MM.1S (cell line): ENCODE measurements at regions not wholly inside any gene's neighbourhood (a gene's known extent, or its start where the extent isn't known, plus 50 kb on each side); places are given as distances from the start of the nearest gene placed in this dataset.
"Not testable (repeated sequence)": the region's sequence is repeated elsewhere in the genome, so short reads cannot be mapped to it uniquely, and the experiment has no call there.

Source experiments
- EZH2phosphoT487 ChIP-seq: fragments of 300-600 bp; sonication (generic); IDR thresholded peaks from 2 replicates; pipeline ENCODE4 v1.6.1; 2018; ENCODE audit warnings: antibody characterized with exemption, low read length
- TF ChIP-seq, protein P1 (sequence below): fragments of 300-600 bp; sonication (generic); IDR thresholded peaks from 2 replicates; pipeline ENCODE4 v1.5.1; 2016; ENCODE audit warnings: antibody characterized with exemption, low read length, mixed read lengths

GRCh38 chr1:206405282-206405681 lies 65.0 kb upstream of the IKBKE start:
- TF ChIP-seq, protein P1, sequence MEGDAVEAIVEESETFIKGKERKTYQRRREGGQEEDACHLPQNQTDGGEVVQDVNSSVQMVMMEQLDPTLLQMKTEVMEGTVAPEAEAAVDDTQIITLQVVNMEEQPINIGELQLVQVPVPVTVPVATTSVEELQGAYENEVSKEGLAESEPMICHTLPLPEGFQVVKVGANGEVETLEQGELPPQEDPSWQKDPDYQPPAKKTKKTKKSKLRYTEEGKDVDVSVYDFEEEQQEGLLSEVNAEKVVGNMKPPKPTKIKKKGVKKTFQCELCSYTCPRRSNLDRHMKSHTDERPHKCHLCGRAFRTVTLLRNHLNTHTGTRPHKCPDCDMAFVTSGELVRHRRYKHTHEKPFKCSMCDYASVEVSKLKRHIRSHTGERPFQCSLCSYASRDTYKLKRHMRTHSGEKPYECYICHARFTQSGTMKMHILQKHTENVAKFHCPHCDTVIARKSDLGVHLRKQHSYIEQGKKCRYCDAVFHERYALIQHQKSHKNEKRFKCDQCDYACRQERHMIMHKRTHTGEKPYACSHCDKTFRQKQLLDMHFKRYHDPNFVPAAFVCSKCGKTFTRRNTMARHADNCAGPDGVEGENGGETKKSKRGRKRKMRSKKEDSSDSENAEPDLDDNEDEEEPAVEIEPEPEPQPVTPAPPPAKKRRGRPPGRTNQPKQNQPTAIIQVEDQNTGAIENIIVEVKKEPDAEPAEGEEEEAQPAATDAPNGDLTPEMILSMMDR: not testable (repeated sequence)
- not testable (repeated sequence) for TF ChIP-seq EZH2phosphoT487
